Parathyroid adenoma (tissue), 2 donors: ENCODE measurements at regions not wholly inside any gene's neighbourhood (a gene's known extent, or its start where the extent isn't known, plus 50 kb on each side); places are given as distances from the start of the nearest gene placed in this dataset.

Source experiments
- H2AFZ ChIP-seq: fragments of 300-600 bp; sonication (generic); one replicate; pipeline ENCODE4 v1.7.0; 2017; ENCODE audit warnings: antibody characterized with exemption, mild to moderate bottlenecking
- H3K27ac ChIP-seq: fragments of 300-600 bp; sonication (generic); one replicate; pipeline ENCODE4 v1.7.0; 2017
- H3K27me3 ChIP-seq: fragments of 300-600 bp; sonication (generic); one replicate; pipeline ENCODE4 v1.7.0; 2017; ENCODE audit warnings: low read length; ENCODE audit not compliant: control insufficient read depth, insufficient read depth
- H3K36me3 ChIP-seq: fragments of 300-600 bp; sonication (generic); one replicate; pipeline ENCODE4 v1.7.0; 2017; ENCODE audit warnings: low read length; ENCODE audit not compliant: control insufficient read depth, insufficient read depth
- H3K4me1 ChIP-seq: fragments of 300-600 bp; sonication (generic); one replicate; pipeline ENCODE4 v1.7.0; 2017; ENCODE audit warnings: control low read depth
- H3K4me2 ChIP-seq: fragments of 300-600 bp; sonication (generic); one replicate; pipeline ENCODE4 v1.7.0; 2017; ENCODE audit warnings: low read length
- H3K4me3 ChIP-seq: fragments of 300-600 bp; sonication (generic); one replicate; pipeline ENCODE4 v1.7.0; 2017; ENCODE audit warnings: low read depth, low read length
- H3K79me2 ChIP-seq: fragments of 300-600 bp; sonication (generic); one replicate; pipeline ENCODE4 v1.7.0; 2017; ENCODE audit warnings: control low read depth
- H3K9ac ChIP-seq: fragments of 300-600 bp; sonication (generic); one replicate; pipeline ENCODE4 v1.7.0; 2017; ENCODE audit warnings: mild to moderate bottlenecking
- H3K9me3 ChIP-seq: fragments of 300-600 bp; sonication (generic); one replicate; pipeline ENCODE4 v1.7.0; 2017; ENCODE audit warnings: low read length; ENCODE audit not compliant: control insufficient read depth
- TF ChIP-seq, protein P1 (sequence below): fragments of 300-600 bp; sonication (generic); IDR thresholded peaks from one replicate; pipeline ENCODE4 v1.7.0; 2017; ENCODE audit warnings: antibody characterized with exemption, mild to moderate bottlenecking
- donor health status: primary hyperparathyroidism.

DNA sequence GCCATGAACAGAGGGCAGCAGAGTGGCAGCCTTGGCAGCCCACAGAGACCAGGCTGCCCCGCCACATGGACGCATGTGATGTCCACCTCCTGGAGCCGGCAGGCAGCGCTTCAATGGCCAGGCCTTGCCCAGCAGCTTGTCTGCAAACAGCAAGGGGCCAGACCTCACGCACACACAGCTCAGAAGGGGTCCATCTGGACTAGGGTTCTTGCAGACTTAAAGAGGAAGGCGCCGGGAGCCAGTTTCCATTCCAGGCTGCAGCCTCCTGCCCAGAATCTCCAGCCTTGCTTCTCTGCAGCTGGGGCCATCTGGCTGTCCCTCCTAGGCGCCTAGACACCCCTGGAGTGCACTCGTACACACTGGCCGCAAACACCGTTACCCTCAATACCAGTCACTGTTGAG lies 91.9 kb upstream of the TMEM45B start:
- H3K4me1 ChIP-seq = no peaks in the 10 kb centered on the region
- no peaks in the 10 kb centered on the region for H3K79me2 ChIP-seq
- H3K27ac ChIP-seq = no peak overlapping the region
- no peaks in the 10 kb centered on the region for H3K9me3 ChIP-seq
- H3K27me3 ChIP-seq = no peaks in the 10 kb centered on the region
- TF ChIP-seq, protein P1, sequence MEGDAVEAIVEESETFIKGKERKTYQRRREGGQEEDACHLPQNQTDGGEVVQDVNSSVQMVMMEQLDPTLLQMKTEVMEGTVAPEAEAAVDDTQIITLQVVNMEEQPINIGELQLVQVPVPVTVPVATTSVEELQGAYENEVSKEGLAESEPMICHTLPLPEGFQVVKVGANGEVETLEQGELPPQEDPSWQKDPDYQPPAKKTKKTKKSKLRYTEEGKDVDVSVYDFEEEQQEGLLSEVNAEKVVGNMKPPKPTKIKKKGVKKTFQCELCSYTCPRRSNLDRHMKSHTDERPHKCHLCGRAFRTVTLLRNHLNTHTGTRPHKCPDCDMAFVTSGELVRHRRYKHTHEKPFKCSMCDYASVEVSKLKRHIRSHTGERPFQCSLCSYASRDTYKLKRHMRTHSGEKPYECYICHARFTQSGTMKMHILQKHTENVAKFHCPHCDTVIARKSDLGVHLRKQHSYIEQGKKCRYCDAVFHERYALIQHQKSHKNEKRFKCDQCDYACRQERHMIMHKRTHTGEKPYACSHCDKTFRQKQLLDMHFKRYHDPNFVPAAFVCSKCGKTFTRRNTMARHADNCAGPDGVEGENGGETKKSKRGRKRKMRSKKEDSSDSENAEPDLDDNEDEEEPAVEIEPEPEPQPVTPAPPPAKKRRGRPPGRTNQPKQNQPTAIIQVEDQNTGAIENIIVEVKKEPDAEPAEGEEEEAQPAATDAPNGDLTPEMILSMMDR = no peak
- H3K36me3 ChIP-seq = no peaks in the 10 kb centered on the region
- H3K9ac ChIP-seq = no peak overlapping the region
- H3K4me3 ChIP-seq = no peak overlapping the region
- no peak overlapping the region for H3K4me2 ChIP-seq
- no peak overlapping the region for H2AFZ ChIP-seq

DNA sequence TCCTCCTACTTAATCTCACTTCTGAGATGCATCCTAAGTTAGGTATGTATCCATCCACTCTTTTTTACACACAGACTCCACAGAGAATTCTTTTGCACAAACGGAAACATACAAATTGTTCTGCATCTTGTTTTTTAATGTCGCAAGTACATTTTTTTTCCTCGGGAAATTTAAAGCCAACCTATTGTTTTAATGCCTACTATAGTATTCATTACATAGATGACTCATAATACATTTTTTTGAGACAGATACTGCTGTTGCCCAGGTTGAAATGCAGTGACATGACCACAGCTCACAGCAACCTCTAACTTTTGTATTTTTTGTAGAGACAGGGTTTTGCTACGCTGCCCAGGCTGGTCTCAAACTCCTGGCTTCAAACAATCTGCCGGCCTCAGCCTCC lies 90.8 kb upstream of the TMEM45B start:
- H3K27me3 ChIP-seq = no peaks in the 10 kb centered on the region
- no peak overlapping the region for H3K9ac ChIP-seq
- no peak overlapping the region for H3K4me2 ChIP-seq
- no peaks in the 10 kb centered on the region for H3K9me3 ChIP-seq
- no peaks in the 10 kb centered on the region for H3K4me1 ChIP-seq
- TF ChIP-seq, protein P1 = no peak
- no peak overlapping the region for H3K4me3 ChIP-seq
- no peak overlapping the region for H3K27ac ChIP-seq
- no peak overlapping the region for H2AFZ ChIP-seq
- no peaks in the 10 kb centered on the region for H3K36me3 ChIP-seq
- H3K79me2 ChIP-seq = no peaks in the 10 kb centered on the region

DNA sequence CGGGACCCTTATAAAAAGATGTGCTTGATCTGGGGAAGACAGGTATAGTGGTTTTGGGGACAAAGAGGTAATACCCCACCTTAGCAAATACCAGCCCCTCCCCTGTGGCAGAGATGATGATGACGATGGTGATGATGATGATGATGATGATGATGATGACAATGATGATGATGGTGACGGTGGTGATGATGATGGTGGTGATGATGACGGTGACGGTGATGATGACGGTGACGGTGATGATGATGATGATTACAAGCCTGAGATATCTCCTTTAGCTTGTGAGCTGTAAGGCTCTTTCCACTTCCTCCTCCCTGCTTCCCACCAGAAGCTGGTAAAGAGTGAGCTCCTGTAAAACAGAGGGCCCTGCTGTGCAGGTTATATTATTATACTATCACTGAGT lies 89.5 kb upstream of the TMEM45B start:
- no peaks in the 10 kb centered on the region for H3K9me3 ChIP-seq
- H3K79me2 ChIP-seq = no peaks in the 10 kb centered on the region
- H3K4me3 ChIP-seq = no peak overlapping the region
- no peak overlapping the region for H3K27ac ChIP-seq
- TF ChIP-seq, protein P1 = no peak
- no peak overlapping the region for H2AFZ ChIP-seq
- H3K27me3 ChIP-seq = no peaks in the 10 kb centered on the region
- no peak overlapping the region for H3K4me2 ChIP-seq
- H3K4me1 ChIP-seq = no peaks in the 10 kb centered on the region
- H3K9ac ChIP-seq = no peak overlapping the region
- no peaks in the 10 kb centered on the region for H3K36me3 ChIP-seq

- no peak overlapping the region for H3K9ac ChIP-seq
- H3K4me1 ChIP-seq = no peaks in the 10 kb centered on the region
- H2AFZ ChIP-seq = no peak overlapping the region
- H3K27me3 ChIP-seq = no peaks in the 10 kb centered on the region
- H3K36me3 ChIP-seq = no peaks in the 10 kb centered on the region
- TF ChIP-seq, protein P1 = no peak
- no peak overlapping the region for H3K27ac ChIP-seq
- no peak overlapping the region for H3K4me2 ChIP-seq
- no peaks in the 10 kb centered on the region for H3K79me2 ChIP-seq
- no peak overlapping the region for H3K4me3 ChIP-seq
- H3K9me3 ChIP-seq = no peaks in the 10 kb centered on the region
These were observed 87.1 kb upstream of the TMEM45B start for GRCh38 chr11:129728581-129728980.

DNA sequence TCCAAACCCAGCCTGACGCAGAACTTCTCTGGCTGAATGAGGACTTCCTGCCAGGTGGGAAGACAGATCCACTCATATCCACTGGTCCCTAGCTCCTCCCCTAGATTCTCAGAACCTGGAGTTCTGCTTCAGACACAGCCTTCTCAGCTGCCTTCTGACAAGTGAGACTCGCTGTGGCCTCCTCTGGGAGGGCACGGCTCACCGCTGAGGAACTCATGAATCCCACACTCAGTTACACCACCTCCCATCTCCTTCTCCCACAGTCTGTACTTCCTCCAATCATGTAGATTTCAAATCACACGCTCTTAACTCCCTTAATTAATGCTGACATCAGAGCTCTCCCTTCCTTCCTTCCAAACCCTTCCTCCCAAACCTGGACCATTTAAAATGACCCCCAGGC lies 86.4 kb upstream of the TMEM45B start:
- Histone ChIP-seq H3K9ac (no peak overlapping the region), H3K27me3 (no peaks in the 10 kb centered on the region), H3K27ac (no peak overlapping the region), H2AFZ (no peak overlapping the region), H3K4me1 (no peaks in the 10 kb centered on the region), H3K4me3 (no peak overlapping the region), H3K9me3 (no peaks in the 10 kb centered on the region), H3K79me2 (no peaks in the 10 kb centered on the region), H3K4me2 (no peak overlapping the region), H3K36me3 (no peaks in the 10 kb centered on the region)
- TF ChIP-seq, protein P1 = no peak
